ENCODE measurements at regions not wholly inside any gene's neighbourhood (a gene's known extent, or its start where the extent isn't known, plus 50 kb on each side); places are given as distances from the start of the nearest gene placed in this dataset.
"Not testable (repeated sequence)": the region's sequence is repeated elsewhere in the genome, so short reads cannot be mapped to it uniquely, and the experiment has no call there.

- H3K36me3 ChIP-seq = no peaks in the 10 kb centered on the region
- H3K4me1 ChIP-seq = no peaks in the 10 kb centered on the region
- no peak overlapping the region for H3K4me3 ChIP-seq (replicated peaks in 1 of 3)
- no peak for TF ChIP-seq POLR2A (IDR thresholded peaks at IDR 0.05)
- TF ChIP-seq, protein P1, sequence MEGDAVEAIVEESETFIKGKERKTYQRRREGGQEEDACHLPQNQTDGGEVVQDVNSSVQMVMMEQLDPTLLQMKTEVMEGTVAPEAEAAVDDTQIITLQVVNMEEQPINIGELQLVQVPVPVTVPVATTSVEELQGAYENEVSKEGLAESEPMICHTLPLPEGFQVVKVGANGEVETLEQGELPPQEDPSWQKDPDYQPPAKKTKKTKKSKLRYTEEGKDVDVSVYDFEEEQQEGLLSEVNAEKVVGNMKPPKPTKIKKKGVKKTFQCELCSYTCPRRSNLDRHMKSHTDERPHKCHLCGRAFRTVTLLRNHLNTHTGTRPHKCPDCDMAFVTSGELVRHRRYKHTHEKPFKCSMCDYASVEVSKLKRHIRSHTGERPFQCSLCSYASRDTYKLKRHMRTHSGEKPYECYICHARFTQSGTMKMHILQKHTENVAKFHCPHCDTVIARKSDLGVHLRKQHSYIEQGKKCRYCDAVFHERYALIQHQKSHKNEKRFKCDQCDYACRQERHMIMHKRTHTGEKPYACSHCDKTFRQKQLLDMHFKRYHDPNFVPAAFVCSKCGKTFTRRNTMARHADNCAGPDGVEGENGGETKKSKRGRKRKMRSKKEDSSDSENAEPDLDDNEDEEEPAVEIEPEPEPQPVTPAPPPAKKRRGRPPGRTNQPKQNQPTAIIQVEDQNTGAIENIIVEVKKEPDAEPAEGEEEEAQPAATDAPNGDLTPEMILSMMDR (IDR thresholded peaks at IDR 0.05) = no peak
- no peak for DNase-seq
- H3K27ac ChIP-seq = no peak overlapping the region
- WGBS, 2 donors = 71 to 81% methylated on average over 1 of the region's 1 CpG
- intact Hi-C loops (cut with DNase I) = no loop called here
- no peaks in the 10 kb centered on the region for H3K9me3 ChIP-seq
- no peaks in the 10 kb centered on the region for H3K27me3 ChIP-seq
These were observed 110.4 kb upstream of the SLC27A6 start for GRCh38 chr5:128854931-128855330.

GRCh38 chr5:128857076-128857677 lies 108.1 kb upstream of the SLC27A6 start:
- Histone ChIP-seq H3K36me3 (no peaks in the 10 kb centered on the region), H3K4me3 (replicated peaks in 1 of 3) (no peak overlapping the region), H3K27me3 (no peaks in the 10 kb centered on the region), H3K9me3 (no peaks in the 10 kb centered on the region), H3K27ac (no peak overlapping the region), H3K4me1 (no peaks in the 10 kb centered on the region)
- TF ChIP-seq POLR2A (IDR thresholded peaks at IDR 0.05) = no peak
- TF ChIP-seq, protein P1 (IDR thresholded peaks at IDR 0.05) = no peak
- 83 to 90% methylated on average over 3 of the region's 3 CpGs for WGBS, 2 donors
- no peak for DNase-seq
- intact Hi-C loops (cut with DNase I) = no loop called here

DNA sequence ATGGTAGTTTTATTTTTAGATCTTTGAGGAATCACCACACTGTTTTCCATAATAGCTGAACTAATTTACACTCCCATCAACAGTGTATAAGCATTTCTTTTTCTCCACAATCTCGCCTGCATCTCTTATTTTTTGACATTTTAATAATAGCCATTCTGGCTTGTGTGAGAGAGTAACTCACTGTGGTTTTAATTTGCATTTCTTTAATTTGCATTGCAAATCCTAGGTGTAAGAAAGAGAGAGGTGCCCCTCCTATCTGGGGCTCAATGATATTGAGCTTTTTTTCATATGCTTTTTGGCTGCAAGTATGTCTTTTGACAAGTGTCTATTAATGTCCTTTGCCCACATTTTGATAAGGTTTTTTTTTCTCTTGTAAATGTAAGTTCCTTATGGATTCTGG lies 106.3 kb upstream of the SLC27A6 start:
- Histone ChIP-seq H3K4me1 (no peaks in the 10 kb centered on the region), H3K36me3 (no peaks in the 10 kb centered on the region), H3K4me3 (replicated peaks in 1 of 3) (no peak overlapping the region), H3K9me3 (no peaks in the 10 kb centered on the region), H3K27ac (no peak overlapping the region), H3K27me3 (no peaks in the 10 kb centered on the region)
- WGBS, 2 donors = 87 to 89% methylated on average over 1 of the region's 1 CpG
- no peak for DNase-seq
- TF ChIP-seq, protein P1 (IDR thresholded peaks at IDR 0.05) = no peak
- no peak for TF ChIP-seq POLR2A (IDR thresholded peaks at IDR 0.05)
- intact Hi-C loops (cut with DNase I) = no loop called here

GRCh38 chr5:128861155-128861554 lies 104.1 kb upstream of the SLC27A6 start:
- H3K36me3 ChIP-seq; DNase-seq; H3K9me3 ChIP-seq; H3K4me1 ChIP-seq; H3K27ac ChIP-seq; intact Hi-C loops (cut with DNase I); H3K27me3 ChIP-seq; H3K4me3 ChIP-seq (replicated peaks in 1 of 3): not testable (repeated sequence)
- WGBS, 2 donors = 93 to 94% methylated on average over 22 of the region's 22 CpGs

DNA sequence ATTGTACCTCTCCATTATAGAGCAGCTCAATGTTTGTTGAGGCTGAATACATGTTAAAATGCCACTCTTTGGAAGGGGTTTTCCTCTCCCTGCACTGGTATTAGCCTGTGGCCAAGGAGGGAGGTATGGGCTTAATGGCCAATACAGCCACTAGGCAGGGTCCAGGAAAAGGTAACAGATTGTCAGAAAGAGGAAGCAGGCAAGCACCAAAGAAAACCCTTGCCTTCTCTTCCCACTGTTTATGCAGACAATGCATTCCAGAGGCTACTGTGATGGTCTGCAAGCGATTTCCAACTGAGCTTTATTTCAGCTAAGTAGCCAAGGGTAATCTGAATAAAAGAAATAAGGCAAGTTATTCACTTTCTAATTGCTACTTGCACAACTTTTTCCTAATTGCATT lies 95.3 kb upstream of the SLC27A6 start:
- TF ChIP-seq POLR2A (IDR thresholded peaks at IDR 0.05) = no peak
- TF ChIP-seq, protein P1 (IDR thresholded peaks at IDR 0.05) = no peak
- Histone ChIP-seq H3K4me3 (replicated peaks in 1 of 3) (no peak overlapping the region), H3K27ac (no peak overlapping the region), H3K36me3 (no peaks in the 10 kb centered on the region), H3K27me3 (no peaks in the 10 kb centered on the region), H3K4me1 (no peaks in the 10 kb centered on the region), H3K9me3 (no peaks in the 10 kb centered on the region)
- no peak for DNase-seq
- WGBS, 2 donors = 8 to 15% methylated on average over 1 of the region's 1 CpG
- intact Hi-C loops (cut with DNase I) = no loop called here

- TF ChIP-seq, protein P1 (IDR thresholded peaks at IDR 0.05) = no peak
- TF ChIP-seq POLR2A (IDR thresholded peaks at IDR 0.05) = no peak
- intact Hi-C loops (cut with DNase I) = no loop called here
- H3K4me1 ChIP-seq = no peaks in the 10 kb centered on the region
- no peak overlapping the region for H3K4me3 ChIP-seq (replicated peaks in 1 of 3)
- no peak for DNase-seq
- 62 to 66% methylated on average over 5 of the region's 5 CpGs for WGBS, 2 donors
- no peaks in the 10 kb centered on the region for H3K27me3 ChIP-seq
- no peaks in the 10 kb centered on the region for H3K9me3 ChIP-seq
- no peaks in the 10 kb centered on the region for H3K36me3 ChIP-seq
- H3K27ac ChIP-seq = no peak overlapping the region
These were observed 94.9 kb upstream of the SLC27A6 start for GRCh38 chr5:128870373-128870772.

All from thyroid gland (tissue), 4 donors.